ENCODE measurements at regions not wholly inside any gene's neighbourhood (a gene's known extent, or its start where the extent isn't known, plus 50 kb on each side); places are given as distances from the start of the nearest gene placed in this dataset.

DNA sequence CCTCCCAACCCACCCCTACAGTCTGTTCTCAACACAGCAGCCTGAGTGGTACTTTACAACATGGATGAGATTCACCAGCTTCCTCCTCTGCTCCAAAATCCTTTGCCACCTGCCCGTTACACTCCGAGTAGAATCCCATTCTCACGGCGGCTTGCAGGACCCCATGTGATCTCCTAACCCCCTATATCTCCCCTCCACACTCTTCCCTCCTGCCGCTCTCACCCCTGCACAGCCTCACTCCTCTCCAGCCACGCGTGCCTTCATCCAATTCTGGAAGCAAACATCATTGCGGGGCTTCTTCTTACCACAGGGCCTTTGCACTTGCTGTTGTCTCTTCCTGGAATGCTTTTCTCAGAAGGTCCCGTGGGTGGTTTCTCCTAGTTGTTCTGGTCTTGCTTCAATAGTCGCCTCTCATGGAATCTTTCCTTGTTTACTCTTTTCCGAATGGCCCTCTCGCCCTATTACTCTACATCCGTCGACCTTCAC is 472.3 kb downstream of the CDH26 start:
- Histone ChIP-seq H3K27me3 (ENCODE audit: control insufficient read depth in 3 of 3, insufficient read depth in 3 of 3, low read length in 2 of 3) (no peaks in the 10 kb centered on the region), H3K4me1 (ENCODE audit: control insufficient read depth in 5 of 5, insufficient read depth in 5 of 5, low read length in 5 of 5) (no peaks in the 10 kb centered on the region), H3K9me3 (ENCODE audit: control insufficient read depth in 4 of 4, insufficient read depth in 3 of 4, low read length in 3 of 4) (no peaks in the 10 kb centered on the region), H3K36me3 (ENCODE audit: control insufficient read depth in 4 of 4, insufficient read depth in 4 of 4, low read length in 4 of 4) (no peaks in the 10 kb centered on the region), H3K27ac (ENCODE audit: low read depth in 1 of 2, low read length in 1 of 2) (no peak overlapping the region), H3K9ac (ENCODE audit: insufficient read depth in 1 of 2, low read length in 2 of 2) (no peak overlapping the region), H3K4me3 (no peak overlapping the region)
- 92 to 93% methylated on average over 14 of the region's 14 CpGs for WGBS, 2 donors
- ATAC-seq (ENCODE audit: insufficient read depth, low FRiP score) (no peak), DNase-seq (no peak)
- TF ChIP-seq CTCF (IDR thresholded peaks at IDR 0.05; ENCODE audit: control extremely low read depth, extremely low read depth): no peak

- WGBS, 2 donors: 73 to 74% methylated on average over 5 of the region's 5 CpGs
- Histone ChIP-seq H3K9ac (ENCODE audit: insufficient read depth in 1 of 2, low read length in 2 of 2) (no peak overlapping the region), H3K4me3 (no peak overlapping the region), H3K36me3 (ENCODE audit: control insufficient read depth in 4 of 4, insufficient read depth in 4 of 4, low read length in 4 of 4) (no peaks in the 10 kb centered on the region), H3K4me1 (ENCODE audit: control insufficient read depth in 5 of 5, insufficient read depth in 5 of 5, low read length in 5 of 5) (no peaks in the 10 kb centered on the region), H3K27ac (ENCODE audit: low read depth in 1 of 2, low read length in 1 of 2) (no peak overlapping the region), H3K9me3 (ENCODE audit: control insufficient read depth in 4 of 4, insufficient read depth in 3 of 4, low read length in 3 of 4) (no peaks in the 10 kb centered on the region), H3K27me3 (ENCODE audit: control insufficient read depth in 3 of 3, insufficient read depth in 3 of 3, low read length in 2 of 3) (no peaks in the 10 kb centered on the region)
- no peak for TF ChIP-seq CTCF (IDR thresholded peaks at IDR 0.05; ENCODE audit: control extremely low read depth, extremely low read depth)
- ATAC-seq (ENCODE audit: insufficient read depth, low FRiP score) (no peak), DNase-seq (no peak)
Measured at GRCh38 chr20:60431349-60431748, 473.1 kb downstream of the CDH26 start.

GRCh38 chr20:60437418-60437817 is 479.2 kb downstream of the CDH26 start:
- DNase-seq (no peak), ATAC-seq (ENCODE audit: insufficient read depth, low FRiP score) (no peak)
- no peaks in the 10 kb centered on the region for H3K9me3 ChIP-seq (ENCODE audit: control insufficient read depth in 4 of 4, insufficient read depth in 3 of 4, low read length in 3 of 4)
- H3K4me1 ChIP-seq (ENCODE audit: control insufficient read depth in 5 of 5, insufficient read depth in 5 of 5, low read length in 5 of 5): no peaks in the 10 kb centered on the region
- WGBS, 2 donors: 75 to 80% methylated on average over 4 of the region's 4 CpGs
- no peak for TF ChIP-seq CTCF (IDR thresholded peaks at IDR 0.05; ENCODE audit: control extremely low read depth, extremely low read depth)
- no peaks in the 10 kb centered on the region for H3K27me3 ChIP-seq (ENCODE audit: control insufficient read depth in 3 of 3, insufficient read depth in 3 of 3, low read length in 2 of 3)
- H3K36me3 ChIP-seq (ENCODE audit: control insufficient read depth in 4 of 4, insufficient read depth in 4 of 4, low read length in 4 of 4): no peaks in the 10 kb centered on the region
- no peak overlapping the region for H3K4me3 ChIP-seq
- no peak overlapping the region for H3K27ac ChIP-seq (ENCODE audit: low read depth in 1 of 2, low read length in 1 of 2)
- H3K9ac ChIP-seq (ENCODE audit: insufficient read depth in 1 of 2, low read length in 2 of 2): no peak overlapping the region

Data from lung (tissue), 11 donors.